ENCODE measurements at regions not wholly inside any gene's neighbourhood (a gene's known extent, or its start where the extent isn't known, plus 50 kb on each side); places are given as distances from the start of the nearest gene placed in this dataset.

GRCh38 chrX:39985551-39985950 is 112.2 kb downstream of the BCOR start:
- TF ChIP-seq, protein P1, sequence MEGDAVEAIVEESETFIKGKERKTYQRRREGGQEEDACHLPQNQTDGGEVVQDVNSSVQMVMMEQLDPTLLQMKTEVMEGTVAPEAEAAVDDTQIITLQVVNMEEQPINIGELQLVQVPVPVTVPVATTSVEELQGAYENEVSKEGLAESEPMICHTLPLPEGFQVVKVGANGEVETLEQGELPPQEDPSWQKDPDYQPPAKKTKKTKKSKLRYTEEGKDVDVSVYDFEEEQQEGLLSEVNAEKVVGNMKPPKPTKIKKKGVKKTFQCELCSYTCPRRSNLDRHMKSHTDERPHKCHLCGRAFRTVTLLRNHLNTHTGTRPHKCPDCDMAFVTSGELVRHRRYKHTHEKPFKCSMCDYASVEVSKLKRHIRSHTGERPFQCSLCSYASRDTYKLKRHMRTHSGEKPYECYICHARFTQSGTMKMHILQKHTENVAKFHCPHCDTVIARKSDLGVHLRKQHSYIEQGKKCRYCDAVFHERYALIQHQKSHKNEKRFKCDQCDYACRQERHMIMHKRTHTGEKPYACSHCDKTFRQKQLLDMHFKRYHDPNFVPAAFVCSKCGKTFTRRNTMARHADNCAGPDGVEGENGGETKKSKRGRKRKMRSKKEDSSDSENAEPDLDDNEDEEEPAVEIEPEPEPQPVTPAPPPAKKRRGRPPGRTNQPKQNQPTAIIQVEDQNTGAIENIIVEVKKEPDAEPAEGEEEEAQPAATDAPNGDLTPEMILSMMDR (IDR thresholded peaks at IDR 0.05): no peak
- no peak for TF ChIP-seq POLR2A (IDR thresholded peaks at IDR 0.05)
